NCI-H1092 treated with DMSO at 0.1 percent for 48 hours (cell line): ENCODE measurements at regions not wholly inside any gene's neighbourhood (a gene's known extent, or its start where the extent isn't known, plus 50 kb on each side); places are given as distances from the start of the nearest gene placed in this dataset.
"Not testable (repeated sequence)": the region's sequence is repeated elsewhere in the genome, so short reads cannot be mapped to it uniquely, and the experiment has no call there.

ENCODE experiments used
- DNase-seq: peaks from one replicate; lab custom pipeline; 2025; lab: John Stamatoyannopoulos, UW

GRCh38 chr16:88164196-88165039 is 213.2 kb downstream of the BANP start:
- not testable (repeated sequence) for DNase-seq

DNA sequence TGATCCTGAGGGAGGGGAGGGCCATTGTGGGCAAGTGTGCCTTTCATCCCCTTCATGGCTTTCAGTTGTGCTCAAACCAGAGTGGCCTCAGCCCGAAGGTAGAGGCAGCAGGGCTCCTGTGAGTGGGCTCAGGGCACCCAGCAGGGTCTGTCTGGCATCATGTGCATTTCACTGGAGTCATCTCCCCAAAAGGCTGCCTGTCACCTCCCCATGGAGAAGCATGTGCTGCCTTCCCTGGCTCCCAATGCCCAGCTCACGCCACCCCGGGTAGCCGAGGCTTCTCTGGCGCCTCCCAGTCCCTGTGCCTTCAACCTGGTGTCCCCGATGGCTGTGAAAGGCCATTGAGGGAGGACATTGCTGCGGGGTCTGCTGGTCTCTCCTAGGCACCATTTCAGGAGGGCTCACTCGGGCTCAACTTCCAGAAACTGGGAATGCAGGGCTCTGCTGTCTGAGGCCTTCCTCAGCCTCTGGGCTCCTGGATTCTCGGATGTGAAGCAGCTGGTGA is 213.9 kb downstream of the BANP start:
- not testable (repeated sequence) for DNase-seq

DNA sequence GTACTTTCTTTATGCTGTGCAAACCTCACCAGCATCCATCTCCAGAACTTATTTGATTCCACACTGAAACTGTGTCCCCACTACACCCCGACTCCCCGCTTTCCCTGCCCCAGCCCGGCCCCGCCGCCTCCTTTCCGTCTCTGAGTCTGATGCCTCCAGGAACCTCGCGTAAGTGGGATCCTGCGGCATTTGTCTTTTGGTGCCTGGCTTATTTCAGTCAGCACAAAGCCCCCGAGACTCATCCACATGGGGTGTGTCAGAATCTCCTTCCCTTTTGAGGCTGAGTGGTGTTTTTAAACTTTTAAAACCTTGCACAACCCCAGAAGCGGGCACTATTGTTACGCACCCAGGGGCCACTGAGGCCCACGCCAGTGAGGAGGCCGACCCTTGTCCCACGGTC is 214.4 kb downstream of the BANP start:
- not testable (repeated sequence) for DNase-seq

- not testable (repeated sequence) for DNase-seq
Observed at GRCh38 chr16:88166209-88166773, 215.1 kb downstream of the BANP start.

GRCh38 chr16:88167798-88168556 is 214.8 kb upstream of the ZNF469 start:
- peak; percentile 78 for DNase-seq

DNA sequence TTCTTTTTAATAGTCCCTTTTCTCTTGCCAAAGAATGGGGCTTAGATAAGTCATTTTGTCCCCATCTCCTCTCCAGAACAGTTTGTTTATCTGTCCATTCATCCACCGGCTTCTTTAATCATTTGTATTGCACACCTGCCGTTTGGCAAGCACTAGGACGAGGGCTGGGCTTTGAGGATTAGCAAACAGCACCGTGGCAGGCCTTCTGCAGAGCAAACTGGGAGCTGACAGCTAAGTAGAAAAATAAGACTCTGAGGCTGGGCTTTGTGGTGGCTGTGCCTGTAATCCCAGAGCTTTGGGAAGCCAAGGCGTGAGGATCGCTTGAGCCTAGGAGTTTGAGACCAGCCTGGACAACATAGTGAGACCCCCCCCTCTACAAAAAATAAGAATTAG is 214.2 kb upstream of the ZNF469 start:
- DNase-seq = peak; percentile 90

- DNase-seq = not testable (repeated sequence)
Observed at GRCh38 chr16:88169136-88169830, 213.5 kb upstream of the ZNF469 start.

DNA sequence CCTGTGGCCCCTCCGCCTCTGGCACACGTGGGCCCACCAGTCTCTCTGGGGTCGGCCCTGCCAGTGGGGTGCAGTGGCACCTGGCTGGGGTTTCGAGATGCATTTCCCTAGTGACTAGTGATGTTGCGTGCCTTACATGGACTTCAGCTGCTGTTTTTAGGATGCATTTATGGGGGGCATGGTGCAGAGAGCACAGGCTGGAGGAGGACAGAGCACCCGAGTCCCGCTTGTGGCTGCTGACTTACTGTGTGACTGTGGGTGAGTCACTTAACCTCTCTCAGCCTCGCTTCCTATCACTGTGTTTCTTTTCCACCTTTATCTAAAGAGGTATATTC is 213.0 kb upstream of the ZNF469 start:
- DNase-seq = not testable (repeated sequence)

DNA sequence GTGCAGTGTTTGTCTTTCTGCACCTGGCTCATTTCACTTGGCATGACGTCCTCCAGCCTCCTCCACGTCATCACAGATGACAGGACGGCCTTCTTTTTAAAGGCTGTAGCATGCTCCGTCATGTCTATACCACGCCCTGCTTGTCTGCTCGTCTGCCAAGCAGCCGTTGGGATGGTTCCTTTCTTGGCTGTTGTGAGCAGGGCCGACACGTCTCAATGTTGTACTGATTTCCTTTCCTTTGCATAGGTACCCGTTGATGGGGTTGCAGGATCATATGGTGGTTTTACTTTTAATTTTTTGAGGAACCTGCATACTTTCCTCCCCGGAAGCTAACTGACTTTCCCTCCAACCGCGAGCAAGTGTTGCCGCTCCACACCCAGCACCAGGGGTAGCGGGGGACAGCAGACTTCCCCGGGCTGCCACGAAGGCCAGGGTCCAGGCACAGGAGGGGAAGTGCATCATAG is 212.2 kb upstream of the ZNF469 start:
- no peak for DNase-seq

DNA sequence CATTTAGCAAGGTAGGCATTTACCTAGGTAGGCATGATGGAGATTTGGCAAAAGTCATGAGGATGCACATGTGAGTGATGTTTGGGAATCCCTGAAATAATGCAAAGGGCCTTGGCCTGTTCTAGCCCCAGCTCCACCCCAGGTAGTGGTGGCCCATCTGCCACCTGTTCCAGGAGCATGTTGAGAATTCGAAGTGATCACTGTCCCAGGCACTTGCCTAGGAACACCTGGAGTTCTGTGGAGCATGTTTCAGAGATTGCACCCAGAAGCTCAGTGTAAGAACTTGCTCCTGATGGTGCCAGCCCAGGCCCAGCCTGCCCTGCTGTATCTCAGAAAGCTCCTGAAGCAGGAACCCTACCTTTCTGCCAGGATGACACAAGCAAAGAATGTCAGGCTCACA is 211.6 kb upstream of the ZNF469 start:
- DNase-seq = not testable (repeated sequence)

DNA sequence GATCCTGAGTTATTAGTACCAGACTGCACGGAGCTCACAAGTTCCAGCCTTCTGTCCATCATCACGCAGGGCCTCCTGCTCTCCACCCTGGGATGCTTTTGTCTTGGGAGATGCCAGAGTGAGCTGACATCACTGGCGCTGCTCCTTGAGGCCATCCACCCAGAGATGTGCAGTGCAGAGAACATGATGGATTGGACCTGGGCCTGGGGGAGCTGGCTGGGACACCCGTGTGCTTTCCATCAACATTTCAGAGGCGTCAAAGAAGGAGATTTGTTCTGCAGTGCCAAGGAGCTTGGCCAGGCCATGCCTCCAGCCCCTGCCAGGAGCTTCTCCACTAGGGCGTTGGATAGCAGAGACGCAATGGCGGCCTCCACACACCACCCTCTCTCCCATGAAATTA is 206.6 kb upstream of the ZNF469 start:
- not testable (repeated sequence) for DNase-seq

GRCh38 chr16:88176591-88177180 is 206.1 kb upstream of the ZNF469 start:
- DNase-seq = not testable (repeated sequence)

GRCh38 chr16:88178251-88178650 is 204.5 kb upstream of the ZNF469 start:
- not testable (repeated sequence) for DNase-seq

DNA sequence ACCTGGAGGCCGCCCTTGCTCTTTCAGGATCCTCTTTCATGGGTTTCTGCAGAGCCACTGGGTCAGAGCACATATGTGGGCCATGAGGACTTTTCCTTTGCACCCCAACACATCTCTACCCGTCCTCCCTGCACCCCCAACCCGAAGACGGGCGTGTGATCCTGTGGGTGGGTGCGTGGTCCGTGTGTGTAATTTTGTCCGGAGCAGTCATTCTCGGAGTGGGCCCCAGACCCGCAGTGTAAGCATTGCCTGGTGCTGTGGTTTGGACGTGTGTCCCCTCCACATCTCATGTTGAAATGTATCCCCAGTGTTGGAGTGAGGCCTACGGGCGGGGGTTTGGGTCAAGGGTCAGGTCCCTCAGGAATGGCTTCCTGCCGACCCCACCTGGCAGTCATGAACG is 203.9 kb upstream of the ZNF469 start:
- DNase-seq = not testable (repeated sequence)

DNA sequence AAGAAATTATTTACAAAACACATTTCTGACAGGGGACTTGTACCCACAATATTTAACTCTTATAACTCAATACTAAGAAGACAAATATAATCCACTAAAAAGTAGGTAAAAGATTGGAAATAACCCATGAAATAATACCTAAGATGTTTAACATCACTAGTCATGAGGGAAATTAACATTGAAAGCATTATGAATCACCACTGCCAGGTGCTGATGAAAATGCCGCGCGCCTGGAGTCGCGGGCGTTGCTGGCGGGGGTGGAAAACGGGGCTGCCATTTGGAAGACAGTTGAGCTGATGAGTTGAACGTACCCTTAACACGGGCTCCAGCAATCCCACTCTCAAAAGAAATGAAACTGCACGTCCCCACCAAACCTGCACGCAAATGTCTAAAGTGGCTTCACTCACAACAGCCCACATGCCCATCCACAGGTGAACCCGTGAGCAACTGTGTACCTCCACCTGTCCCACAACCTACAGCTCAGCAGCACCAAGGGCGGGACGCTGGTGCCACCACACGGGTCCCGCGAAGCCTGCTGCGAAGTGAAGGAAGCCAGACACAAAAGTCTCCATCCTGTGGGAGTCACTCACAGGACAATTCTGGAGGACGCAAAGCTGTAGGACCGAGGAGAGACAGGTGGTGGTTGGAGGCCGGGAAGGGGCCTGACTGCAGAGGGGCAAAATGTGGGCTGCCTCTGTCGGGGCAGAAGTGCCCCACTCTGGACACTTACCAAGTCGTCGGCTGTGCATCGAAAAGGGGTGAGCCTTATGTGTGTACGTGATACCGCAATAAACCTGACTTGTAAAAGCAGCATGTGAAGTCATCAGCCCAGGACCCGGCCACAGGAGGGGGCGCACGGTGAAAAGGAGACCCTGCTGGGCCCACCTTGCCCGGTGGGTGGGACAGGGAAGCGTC is 199.5 kb upstream of the ZNF469 start:
- DNase-seq = not testable (repeated sequence)

- DNase-seq = not testable (repeated sequence)
Observed at GRCh38 chr16:88184053-88184452, 198.7 kb upstream of the ZNF469 start.

GRCh38 chr16:88184566-88185355 is 198.0 kb upstream of the ZNF469 start:
- not testable (repeated sequence) for DNase-seq

- DNase-seq = not testable (repeated sequence)
Observed at GRCh38 chr16:88185406-88185805, 197.4 kb upstream of the ZNF469 start.
